Smooth muscle cell (in vitro differentiated cells): ENCODE measurements at regions not wholly inside any gene's neighbourhood (a gene's known extent, or its start where the extent isn't known, plus 50 kb on each side); places are given as distances from the start of the nearest gene placed in this dataset.

ENCODE experiments used
- DNase-seq: peaks from one replicate; lab custom pipeline; 2025; ENCODE audit not compliant: unreplicated experiment; lab: John Stamatoyannopoulos, UW
- H2AFZ ChIP-seq: fragments of 200-600 bp; sonication (generic); 2 replicates; pipeline ENCODE4 v1.6.0; 2016; ENCODE audit warnings: antibody characterized with exemption, low read depth, mild to moderate bottlenecking
- H3F3A ChIP-seq: fragments of 200-600 bp; sonication (generic); 2 replicates; pipeline ENCODE4 v1.6.0; 2017; ENCODE audit warnings: antibody characterized with exemption, low read depth
- H3K27ac ChIP-seq: fragments of 200-600 bp; sonication (generic); 2 replicates; pipeline ENCODE4 v1.5.1; 2016; ENCODE audit warnings: low read depth, mild to moderate bottlenecking
- H3K27me3 ChIP-seq: fragments of 200-600 bp; sonication (generic); 2 replicates; pipeline ENCODE4 v1.6.1; 2016; ENCODE audit warnings: low read depth, mild to moderate bottlenecking
- H3K36me3 ChIP-seq: fragments of 200-600 bp; sonication (generic); 2 replicates; pipeline ENCODE4 v1.5.1; 2016; ENCODE audit warnings: low read depth
- H3K4me1 ChIP-seq: fragments of 200-600 bp; sonication (generic); 2 replicates; pipeline ENCODE4 v1.5.1; 2016; ENCODE audit warnings: low read depth
- H3K4me2 ChIP-seq: fragments of 200-600 bp; sonication (generic); 2 replicates; pipeline ENCODE4 v1.6.0; 2016; ENCODE audit warnings: mild to moderate bottlenecking
- H3K4me3 ChIP-seq: fragments of 200-600 bp; sonication (generic); 2 replicates; pipeline ENCODE4 v1.5.1; 2016; ENCODE audit warnings: mild to moderate bottlenecking
- H3K79me2 ChIP-seq: fragments of 200-600 bp; sonication (generic); 2 replicates; pipeline ENCODE4 v1.6.0; 2016; ENCODE audit warnings: low read depth, mild to moderate bottlenecking
- H3K9ac ChIP-seq: fragments of 200-600 bp; sonication (generic); 2 replicates; pipeline ENCODE4 v1.6.0; 2016; ENCODE audit warnings: low read depth
- H3K9me3 ChIP-seq: fragments of 200-600 bp; sonication (generic); replicated peaks from 2 replicates; pipeline ENCODE4 v1.5.1; 2016; ENCODE audit warnings: low read depth
- H4K20me1 ChIP-seq: fragments of 200-600 bp; sonication (generic); 2 replicates; pipeline ENCODE4 v1.6.0; 2016; ENCODE audit warnings: low read depth
- CTCF ChIP-seq: fragments of 200-600 bp; sonication (generic); IDR thresholded peaks from 2 replicates; pipeline ENCODE4 v1.5.1; 2017; ENCODE audit warnings: borderline replicate concordance, mild to moderate bottlenecking, antibody characterized with exemption; ENCODE audit not compliant: insufficient read depth, poor library complexity, severe bottlenecking
- WGBS: methylation state at CpG from one replicate; pipeline ENCODE4 v1.1.7; 2016; ENCODE audit warnings: low lambda C conversion rate; 5-methylcytosine and 5-hydroxymethylcytosine counted together

GRCh38 chr4:37767019-37767418 lies 59.5 kb upstream of the PGM2 start:
- H4K20me1 ChIP-seq: no peaks in the 10 kb centered on the region
- H3K9ac ChIP-seq: no peak overlapping the region
- H3K27ac ChIP-seq: no peak overlapping the region
- no peak overlapping the region for H2AFZ ChIP-seq
- no peak overlapping the region for H3K4me3 ChIP-seq
- no peaks in the 10 kb centered on the region for H3K79me2 ChIP-seq
- no peaks in the 10 kb centered on the region for H3K27me3 ChIP-seq
- H3K9me3 ChIP-seq: no peaks in the 10 kb centered on the region
- no peaks in the 10 kb centered on the region for H3K4me1 ChIP-seq
- no peaks in the 10 kb centered on the region for H3K36me3 ChIP-seq
- TF ChIP-seq CTCF: no peak
- WGBS: 86% methylated on average over 2 of the region's 2 CpGs
- no peak overlapping the region for H3K4me2 ChIP-seq
- no peaks in the 10 kb centered on the region for H3F3A ChIP-seq
- no peak for DNase-seq

GRCh38 chr4:37765741-37766140 lies 60.7 kb upstream of the PGM2 start:
- H3K27ac ChIP-seq: no peak overlapping the region
- H3K27me3 ChIP-seq: no peaks in the 10 kb centered on the region
- no peaks in the 10 kb centered on the region for H4K20me1 ChIP-seq
- no peaks in the 10 kb centered on the region for H3K9me3 ChIP-seq
- no peaks in the 10 kb centered on the region for H3F3A ChIP-seq
- no peak for DNase-seq
- no peaks in the 10 kb centered on the region for H3K79me2 ChIP-seq
- no peak overlapping the region for H2AFZ ChIP-seq
- H3K4me3 ChIP-seq: no peak overlapping the region
- no peak overlapping the region for H3K4me2 ChIP-seq
- H3K9ac ChIP-seq: no peak overlapping the region
- no peaks in the 10 kb centered on the region for H3K4me1 ChIP-seq
- WGBS: 79% methylated on average over 1 of the region's 1 CpG
- no peak for TF ChIP-seq CTCF
- H3K36me3 ChIP-seq: no peaks in the 10 kb centered on the region

- Histone ChIP-seq H4K20me1 (no peaks in the 10 kb centered on the region), H3K27ac (no peak overlapping the region), H3K4me1 (no peaks in the 10 kb centered on the region), H3F3A (no peaks in the 10 kb centered on the region), H3K4me2 (no peak overlapping the region), H3K9me3 (no peaks in the 10 kb centered on the region), H2AFZ (no peak overlapping the region), H3K27me3 (no peaks in the 10 kb centered on the region), H3K36me3 (no peaks in the 10 kb centered on the region), H3K79me2 (no peaks in the 10 kb centered on the region), H3K4me3 (no peak overlapping the region), H3K9ac (no peak overlapping the region)
- TF ChIP-seq CTCF: no peak
- WGBS: 93% methylated on average over 4 of the region's 4 CpGs
- no peak for DNase-seq
Measured at GRCh38 chr4:37763831-37764230, 62.7 kb upstream of the PGM2 start.

- no peaks in the 10 kb centered on the region for H3K36me3 ChIP-seq
- no peaks in the 10 kb centered on the region for H3K9me3 ChIP-seq
- H3K4me3 ChIP-seq: no peak overlapping the region
- H3K9ac ChIP-seq: no peak overlapping the region
- no peaks in the 10 kb centered on the region for H4K20me1 ChIP-seq
- no peaks in the 10 kb centered on the region for H3K4me1 ChIP-seq
- no peaks in the 10 kb centered on the region for H3K27me3 ChIP-seq
- H3F3A ChIP-seq: no peaks in the 10 kb centered on the region
- 67% methylated on average over 4 of the region's 4 CpGs for WGBS
- H3K79me2 ChIP-seq: no peaks in the 10 kb centered on the region
- H3K4me2 ChIP-seq: no peak overlapping the region
- H3K27ac ChIP-seq: no peak overlapping the region
- no peak overlapping the region for H2AFZ ChIP-seq
- no peak for TF ChIP-seq CTCF
- DNase-seq: no peak
Measured at GRCh38 chr4:37762991-37763368, 63.5 kb upstream of the PGM2 start.
